Mucosa of descending colon (tissue), 3 donors: ENCODE measurements at regions not wholly inside any gene's neighbourhood (a gene's known extent, or its start where the extent isn't known, plus 50 kb on each side); places are given as distances from the start of the nearest gene placed in this dataset.

ENCODE experiments used
- ATAC-seq: fragments of 200-7000 bp; cut with Tn5 transposase; one replicate; pipeline ENCODE4 v1.9.1; 2020; ENCODE audit warnings: mild to moderate bottlenecking, moderate library complexity
- DNase-seq, 3 donors: peaks; one replicate each; pipeline ENCODE4 v3.0.0-alpha.2; 2020
- H3K36me3 ChIP-seq: fragments of 200-600 bp; one replicate; pipeline ENCODE4 v1.8.0; 2021; ENCODE audit warnings: low read depth, mild to moderate bottlenecking
- H3K4me1 ChIP-seq: fragments of 200-600 bp; one replicate; pipeline ENCODE4 v1.8.0; 2021; ENCODE audit warnings: low read depth, mild to moderate bottlenecking
- H3K4me3 ChIP-seq: fragments of 200-600 bp; one replicate; pipeline ENCODE4 v1.8.0; 2021; ENCODE audit warnings: mild to moderate bottlenecking
- H3K9me3 ChIP-seq: fragments of 200-600 bp; one replicate; pipeline ENCODE4 v1.8.0; 2021; ENCODE audit warnings: mild to moderate bottlenecking
- CTCF ChIP-seq: fragments of 200-600 bp; IDR thresholded peaks from one replicate; pipeline ENCODE4 v1.8.0; 2022; ENCODE audit warnings: antibody characterized with exemption, mild to moderate bottlenecking
- intact Hi-C, 2 donors: fragments of 100-400 bp; cut with DNase I in 1 of 2; cut with micrococcal nuclease in 1 of 2; formaldehyde crosslinking; loops; one replicate each; pipeline versions ENCODE4 v1.11.0 to v1.11.1; 2022; cut with DNase I, micrococcal nuclease
- donor health status: DM: no; HTN: no; CAD: no; lungs with moderate emphysema.
- donor health status: DM: no; HTN: no; CAD: no.
- donor health status: DM: no; HTN: yes; CAD: no.

- TF ChIP-seq CTCF = no peak
- ATAC-seq = no peak
Measured at GRCh38 chr4:38497121-38497520, 166.9 kb upstream of the KLF3 start.

DNA sequence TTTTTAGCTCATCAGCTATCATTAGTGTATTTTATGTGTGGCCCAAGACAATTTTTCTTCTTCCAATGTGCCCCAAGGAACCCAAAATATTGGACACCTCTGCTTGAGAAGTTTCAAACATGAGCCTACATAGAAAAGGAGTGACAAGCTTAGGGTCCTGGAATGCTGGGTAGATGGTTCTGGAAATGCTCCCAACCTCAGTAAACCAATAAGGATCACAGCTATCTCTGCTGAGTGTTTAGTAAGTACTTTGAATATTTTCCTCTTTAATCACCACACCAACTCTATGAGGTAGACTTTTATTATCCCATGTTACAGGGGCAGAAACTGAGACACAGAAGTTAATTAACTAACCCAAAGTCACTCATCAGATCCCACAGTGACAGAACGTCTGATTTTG is 164.9 kb upstream of the KLF3 start:
- DNase-seq (no peak), ATAC-seq (no peak)
- Histone ChIP-seq H3K36me3 (no peaks in the 10 kb centered on the region), H3K4me1 (no peaks in the 10 kb centered on the region), H3K4me3 (no peak overlapping the region), H3K9me3 (no peaks in the 10 kb centered on the region)
- intact Hi-C loops = no loop called here
- no peak for TF ChIP-seq CTCF

More at GRCh38 chr4:38497121-38497520, 166.9 kb upstream of the KLF3 start:
- H3K4me1 ChIP-seq = no peaks in the 10 kb centered on the region
- intact Hi-C loops = no loop called here
- H3K4me3 ChIP-seq = no peak overlapping the region
- H3K36me3 ChIP-seq = no peaks in the 10 kb centered on the region
- no peak for DNase-seq
- no peaks in the 10 kb centered on the region for H3K9me3 ChIP-seq

DNA sequence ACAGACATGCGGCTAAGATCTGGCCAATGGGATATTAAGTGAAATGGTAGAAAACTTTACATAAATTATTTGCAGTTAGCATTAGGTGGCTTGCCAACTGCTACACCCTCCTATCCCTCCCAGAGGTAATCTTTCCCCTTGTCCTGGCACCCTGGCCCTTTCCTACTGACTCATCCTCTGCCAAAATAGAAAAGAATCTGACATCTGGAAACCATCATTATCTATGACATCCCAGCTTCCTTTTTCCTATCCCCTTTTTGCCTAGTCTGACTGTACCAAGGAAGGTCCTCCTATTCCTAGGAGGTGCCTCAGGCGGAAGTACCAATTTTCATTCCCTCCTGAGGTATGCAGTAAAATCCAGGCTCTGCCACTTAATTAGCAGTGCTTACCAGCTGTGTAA is 163.6 kb upstream of the KLF3 start:
- TF ChIP-seq CTCF = no peak
- DNase-seq (no peak), ATAC-seq (no peak)
- H3K9me3 ChIP-seq = no peaks in the 10 kb centered on the region
- no peaks in the 10 kb centered on the region for H3K36me3 ChIP-seq
- H3K4me3 ChIP-seq = no peak overlapping the region
- no peaks in the 10 kb centered on the region for H3K4me1 ChIP-seq
- intact Hi-C loops = no loop called here

GRCh38 chr4:38501698-38502097 is 162.3 kb upstream of the KLF3 start:
- H3K4me3 ChIP-seq = no peak overlapping the region
- DNase-seq (no peak), ATAC-seq (no peak)
- no peaks in the 10 kb centered on the region for H3K36me3 ChIP-seq
- intact Hi-C loops = no loop called here
- no peaks in the 10 kb centered on the region for H3K9me3 ChIP-seq
- TF ChIP-seq CTCF = no peak
- H3K4me1 ChIP-seq = no peaks in the 10 kb centered on the region

DNA sequence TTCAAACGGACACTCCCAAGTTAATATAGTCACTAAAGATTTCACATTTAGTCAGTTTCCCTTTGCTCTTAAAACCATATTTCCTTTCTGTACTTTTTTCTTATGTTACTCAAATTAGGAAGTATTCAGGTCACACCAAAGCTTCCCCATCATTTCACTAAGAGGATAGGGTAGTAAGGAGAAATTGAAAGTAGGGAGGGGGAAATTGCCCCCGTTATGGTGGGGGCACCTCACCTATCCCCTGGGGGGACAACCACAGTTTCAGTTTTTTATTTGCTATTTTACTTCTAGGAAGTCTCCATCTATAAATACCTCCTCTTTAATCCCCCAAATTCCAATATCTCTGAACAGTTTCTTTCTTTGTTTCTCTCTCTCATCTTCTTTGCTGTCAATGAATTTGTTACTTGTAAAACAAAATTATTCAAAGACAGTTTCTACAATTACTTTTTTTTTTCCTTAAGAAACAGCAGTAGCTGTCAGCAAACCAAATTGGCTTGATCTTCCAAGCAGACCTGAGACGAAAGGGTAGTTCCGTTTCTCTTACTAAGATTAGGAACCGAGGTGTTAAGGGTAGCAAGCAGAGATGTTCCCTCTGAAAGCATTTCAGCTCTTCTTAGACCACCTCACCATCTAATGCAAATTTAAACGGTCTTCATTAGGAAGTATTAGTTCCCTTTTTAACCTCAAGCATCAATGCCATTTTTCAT is 160.2 kb upstream of the KLF3 start:
- DNase-seq = no peak
- ATAC-seq = no peak
- no peak overlapping the region for H3K4me3 ChIP-seq
- no peaks in the 10 kb centered on the region for H3K36me3 ChIP-seq
- H3K9me3 ChIP-seq = no peaks in the 10 kb centered on the region
- H3K4me1 ChIP-seq = no peaks in the 10 kb centered on the region
- intact Hi-C loops = no loop called here
- TF ChIP-seq CTCF = no peak

- no peak for TF ChIP-seq CTCF
- no peaks in the 10 kb centered on the region for H3K36me3 ChIP-seq
- intact Hi-C loops = no loop called here
- ATAC-seq (no peak), DNase-seq (no peak)
- no peaks in the 10 kb centered on the region for H3K9me3 ChIP-seq
- H3K4me3 ChIP-seq = no peak overlapping the region
- no peaks in the 10 kb centered on the region for H3K4me1 ChIP-seq
Measured at GRCh38 chr4:38504396-38504715, 159.6 kb upstream of the KLF3 start.
